ENCODE measurements at regions not wholly inside any gene's neighbourhood (a gene's known extent, or its start where the extent isn't known, plus 50 kb on each side); places are given as distances from the start of the nearest gene placed in this dataset.
A peak's percentile ranks its signal among the peaks of the same experiment; 100 is the strongest.
"Not testable (repeated sequence)": the region's sequence is repeated elsewhere in the genome, so short reads cannot be mapped to it uniquely, and the experiment has no call there.

DNA sequence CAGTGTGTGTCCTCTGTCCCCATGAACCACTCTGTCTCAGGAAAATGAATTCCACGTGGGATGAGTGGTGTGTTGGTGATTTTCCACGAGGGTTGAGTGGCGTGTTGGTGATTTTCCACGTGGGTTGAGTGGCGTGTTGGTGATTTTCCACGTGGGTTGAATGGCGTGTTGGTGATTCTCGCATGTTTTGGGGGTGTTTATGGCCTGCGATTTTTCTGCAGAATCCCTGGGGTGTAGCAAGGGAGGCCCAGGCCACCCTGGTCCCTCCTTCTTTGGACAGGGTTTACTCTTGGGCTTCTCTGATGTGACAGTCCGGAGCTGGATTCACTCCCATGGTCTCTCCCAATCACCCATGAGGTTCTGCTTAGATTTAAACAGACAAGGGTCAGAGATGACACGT lies 90.6 kb upstream of the FRMD1 start:
- in situ Hi-C loops (cut with MboI) (no loop called here), intact Hi-C loops (cut with micrococcal nuclease) (no loop called here)
- no peak overlapping the region for H3K27ac ChIP-seq (ENCODE audit: extremely low read depth, low read depth, low read length)
- H2AFZ ChIP-seq (ENCODE audit: low read depth, low read length), result no peak overlapping the region
- BruUV-seq (replicated peaks), result no TSS peak
- H3K36me3 ChIP-seq (ENCODE audit: control insufficient read depth, insufficient read depth, low read length), result no peaks in the 10 kb centered on the region
- H3K9me1 ChIP-seq (ENCODE audit: control insufficient read depth, insufficient read depth, low read length), result no peaks in the 10 kb centered on the region
- no peaks in the 10 kb centered on the region for H3K79me2 ChIP-seq (ENCODE audit: control insufficient read depth, insufficient read depth, low read length)
- DNase-seq (ENCODE audit: extremely low read depth in 1 of 4, low spot score in 3 of 4) (no peak), ATAC-seq (no peak), FAIRE-seq (peak; percentile 11)
- TF ChIP-seq, protein P1, sequence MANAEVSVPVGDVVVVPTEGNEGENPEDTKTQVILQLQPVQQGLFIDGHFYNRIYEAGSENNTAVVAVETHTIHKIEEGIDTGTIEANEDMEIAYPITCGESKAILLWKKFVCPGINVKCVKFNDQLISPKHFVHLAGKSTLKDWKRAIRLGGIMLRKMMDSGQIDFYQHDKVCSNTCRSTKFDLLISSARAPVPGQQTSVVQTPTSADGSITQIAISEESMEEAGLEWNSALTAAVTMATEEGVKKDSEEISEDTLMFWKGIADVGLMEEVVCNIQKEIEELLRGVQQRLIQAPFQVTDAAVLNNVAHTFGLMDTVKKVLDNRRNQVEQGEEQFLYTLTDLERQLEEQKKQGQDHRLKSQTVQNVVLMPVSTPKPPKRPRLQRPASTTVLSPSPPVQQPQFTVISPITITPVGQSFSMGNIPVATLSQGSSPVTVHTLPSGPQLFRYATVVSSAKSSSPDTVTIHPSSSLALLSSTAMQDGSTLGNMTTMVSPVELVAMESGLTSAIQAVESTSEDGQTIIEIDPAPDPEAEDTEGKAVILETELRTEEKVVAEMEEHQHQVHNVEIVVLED (CRISPR knock-in tag; IDR thresholded peaks at IDR 0.05), result no peak
- TF ChIP-seq ZEB2 (IDR thresholded peaks at IDR 0.05), result no peak
- TF ChIP-seq DPF2 (IDR thresholded peaks at IDR 0.05), result no peak
- TF ChIP-seq CBX3 (IDR thresholded peaks at IDR 0.05; ENCODE audit: borderline replicate concordance in 1 of 2, low read length in 2 of 2), result no peak
- H3K27me3 ChIP-seq (ENCODE audit: control insufficient read depth in 2 of 2, insufficient read depth in 2 of 2, low read length in 2 of 2), result peaks cover 22 to 50% of the 10 kb centered on the region in 2 experiments
- no peaks in the 10 kb centered on the region; the same call in 1 of the 2 replicates for H4K20me1 ChIP-seq (replicated peaks; ENCODE audit: control insufficient read depth, insufficient read depth, low read length)
- H3K9me3 ChIP-seq (replicated peaks; ENCODE audit: control insufficient read depth, insufficient read depth, low read depth, low read length), result no peaks in the 10 kb centered on the region
- no peak overlapping the region for H3K4me2 ChIP-seq (ENCODE audit: insufficient read depth, low read length)
- WGBS (ENCODE audit: insufficient coverage, low coverage, missing lambda C conversion rate), result under 1% methylated on average over 11 of the region's 11 CpGs
- no peaks in the 10 kb centered on the region for H3K4me1 ChIP-seq (replicated peaks in 1 of 2; ENCODE audit: control insufficient read depth in 2 of 2, insufficient read depth in 2 of 2, low read length in 2 of 2)
- ChIA-PET CTCF (ENCODE audit: low intra/inter-chr PET ratio) (no interaction called here), POLR2A (no interaction called here)
- no peak overlapping the region for H3K4me3 ChIP-seq
- H3K9ac ChIP-seq (ENCODE audit: insufficient read depth in 1 of 2, low read depth in 2 of 2, low read length in 2 of 2), result no peak overlapping the region

GRCh38 chr6:168168936-168169335 lies 89.9 kb upstream of the FRMD1 start:
- DNase-seq (ENCODE audit: extremely low read depth in 1 of 4, low spot score in 3 of 4); intact Hi-C loops (cut with micrococcal nuclease); H3K27ac ChIP-seq (ENCODE audit: extremely low read depth, low read depth, low read length); POLR2A ChIA-PET; ATAC-seq; BruUV-seq (replicated peaks); FAIRE-seq; H3K79me2 ChIP-seq (ENCODE audit: control insufficient read depth, insufficient read depth, low read length); H2AFZ ChIP-seq (ENCODE audit: low read depth, low read length); in situ Hi-C loops (cut with MboI); H3K9me1 ChIP-seq (ENCODE audit: control insufficient read depth, insufficient read depth, low read length); H3K9me3 ChIP-seq (replicated peaks; ENCODE audit: control insufficient read depth, insufficient read depth, low read depth, low read length); H3K4me2 ChIP-seq (ENCODE audit: insufficient read depth, low read length); CTCF ChIA-PET (ENCODE audit: low intra/inter-chr PET ratio); H3K36me3 ChIP-seq (ENCODE audit: control insufficient read depth, insufficient read depth, low read length); H4K20me1 ChIP-seq (replicated peaks; ENCODE audit: control insufficient read depth, insufficient read depth, low read length); H3K4me1 ChIP-seq (replicated peaks in 1 of 2; ENCODE audit: control insufficient read depth in 2 of 2, insufficient read depth in 2 of 2, low read length in 2 of 2); H3K9ac ChIP-seq (ENCODE audit: insufficient read depth in 1 of 2, low read depth in 2 of 2, low read length in 2 of 2); H3K4me3 ChIP-seq: not testable (repeated sequence)
- WGBS (ENCODE audit: insufficient coverage, low coverage, missing lambda C conversion rate), result 0% methylated on average over 8 of the region's 12 CpGs
- H3K27me3 ChIP-seq (ENCODE audit: control insufficient read depth in 2 of 2, insufficient read depth in 2 of 2, low read length in 2 of 2), result peaks cover 22 to 52% of the 10 kb centered on the region in 2 experiments

DNA sequence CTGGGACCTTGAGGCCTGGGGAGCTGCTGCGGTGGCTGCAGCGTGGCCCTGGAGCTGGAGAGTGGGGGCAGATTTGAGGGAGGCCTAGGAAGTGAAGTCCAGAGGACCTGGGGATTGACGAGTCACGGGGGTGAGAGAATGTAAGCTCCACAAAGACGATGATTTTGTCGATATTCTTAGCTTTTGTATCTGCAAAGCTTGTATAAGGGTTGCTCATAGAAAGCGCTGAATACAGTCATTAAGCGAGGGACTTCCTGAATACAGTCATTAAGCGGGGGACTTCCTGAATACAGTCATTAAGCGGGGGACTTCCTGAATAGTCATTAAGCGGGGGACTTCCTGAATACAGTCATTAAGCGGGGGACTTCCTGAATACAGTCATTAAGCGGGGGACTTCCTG lies 89.3 kb upstream of the FRMD1 start:
- H3K9ac ChIP-seq (ENCODE audit: insufficient read depth in 1 of 2, low read depth in 2 of 2, low read length in 2 of 2); ATAC-seq; H3K4me2 ChIP-seq (ENCODE audit: insufficient read depth, low read length); H3K4me1 ChIP-seq (replicated peaks in 1 of 2; ENCODE audit: control insufficient read depth in 2 of 2, insufficient read depth in 2 of 2, low read length in 2 of 2); H3K9me3 ChIP-seq (replicated peaks; ENCODE audit: control insufficient read depth, insufficient read depth, low read depth, low read length); intact Hi-C loops (cut with micrococcal nuclease); H4K20me1 ChIP-seq (replicated peaks; ENCODE audit: control insufficient read depth, insufficient read depth, low read length); H3K36me3 ChIP-seq (ENCODE audit: control insufficient read depth, insufficient read depth, low read length); CTCF ChIA-PET (ENCODE audit: low intra/inter-chr PET ratio); H3K27ac ChIP-seq (ENCODE audit: extremely low read depth, low read depth, low read length); BruUV-seq (replicated peaks); in situ Hi-C loops (cut with MboI); H3K9me1 ChIP-seq (ENCODE audit: control insufficient read depth, insufficient read depth, low read length); H3K79me2 ChIP-seq (ENCODE audit: control insufficient read depth, insufficient read depth, low read length); FAIRE-seq; H2AFZ ChIP-seq (ENCODE audit: low read depth, low read length); DNase-seq (ENCODE audit: extremely low read depth in 1 of 4, low spot score in 3 of 4); H3K4me3 ChIP-seq: not testable (repeated sequence)
- POLR2A ChIA-PET, result interaction anchor here (0.7 kb wide), 1 partner anchor 525 kb away, joined by 3 read pairs; no protein-coding TSS in a partner anchor
- peaks cover 22 to 55% of the 10 kb centered on the region in 2 experiments for H3K27me3 ChIP-seq (ENCODE audit: control insufficient read depth in 2 of 2, insufficient read depth in 2 of 2, low read length in 2 of 2)
- 6% methylated on average over 9 of the region's 13 CpGs for WGBS (ENCODE audit: insufficient coverage, low coverage, missing lambda C conversion rate)
